CD14-positive monocyte (primary cell): ENCODE measurements at regions not wholly inside any gene's neighbourhood (a gene's known extent, or its start where the extent isn't known, plus 50 kb on each side); places are given as distances from the start of the nearest gene placed in this dataset.

Experiments used
- DNase-seq, 3 donors: peaks; one replicate each; pipeline ENCODE4 v3.0.0-alpha.2; 2011 to 2022
- H2AFZ ChIP-seq: 2 replicates; pipeline ENCODE4 v1.6.0; 2012; ENCODE audit warnings: mild to moderate bottlenecking, low read depth, low read length, inconsistent platforms; ENCODE audit not compliant: insufficient read depth, poor library complexity, severe bottlenecking
- H3K27ac ChIP-seq, 2 donors: 1 replicate in 1 of 2; 2 replicates in 1 of 2; pipeline ENCODE4 v1.5.1; 2012 to 2013; ENCODE audit warnings: low read length in 2 of 2, control low read depth in 1 of 2, inconsistent platforms in 1 of 2, low read depth in 1 of 2, mild to moderate bottlenecking in 1 of 2
- H3K27me3 ChIP-seq, 2 donors: one replicate each; pipeline versions ENCODE4 v1.6.0 to v1.6.1; 2011 to 2013; ENCODE audit warnings: low read length in 2 of 2; ENCODE audit not compliant: control insufficient read depth in 2 of 2, insufficient read depth in 2 of 2
- H3K36me3 ChIP-seq, 2 donors: replicated peaks in 1 of 2; 1 replicate in 1 of 2; 2 replicates in 1 of 2; pipeline versions ENCODE4 v1.5.1 to v1.6.1; 2012 to 2013; ENCODE audit warnings: low read length in 2 of 2, control low read depth in 1 of 2, inconsistent platforms in 1 of 2, mild to moderate bottlenecking in 1 of 2; ENCODE audit not compliant: insufficient read depth in 2 of 2, control insufficient read depth in 1 of 2
- H3K4me1 ChIP-seq, 2 donors: 1 replicate in 1 of 2; 2 replicates in 1 of 2; pipeline versions ENCODE4 v1.5.1 to v1.6.1; 2012 to 2013; ENCODE audit warnings: low read length in 2 of 2, control low read depth in 1 of 2, inconsistent platforms in 1 of 2, mild to moderate bottlenecking in 1 of 2, moderate library complexity in 1 of 2; ENCODE audit not compliant: insufficient read depth in 2 of 2, control insufficient read depth in 1 of 2
- H3K4me2 ChIP-seq: replicated peaks from 2 replicates; pipeline ENCODE3; 2012; ENCODE audit warnings: low read length, moderate library complexity, mild to moderate bottlenecking; ENCODE audit not compliant: poor library complexity, severe bottlenecking; ENCODE audit errors: extremely low read depth
- H3K4me3 ChIP-seq, 3 experiments: fragments of 200-600 bp in 1 of 3; sonication (generic) in 1 of 3; replicated peaks in 1 of 3; 1 replicate in 2 of 3; 2 replicates in 1 of 3; pipeline ENCODE4 v1.5.1; 2011 to 2013; ENCODE audit warnings: low read length in 3 of 3, mild to moderate bottlenecking in 3 of 3, control low read depth in 2 of 3, low read depth in 2 of 3, inconsistent platforms in 1 of 3, moderate library complexity in 1 of 3
- H3K79me2 ChIP-seq: 2 replicates; pipeline ENCODE4 v1.6.0; 2012; ENCODE audit warnings: mild to moderate bottlenecking, control low read depth, inconsistent platforms, low read length, moderate library complexity; ENCODE audit not compliant: insufficient read depth
- H3K9ac ChIP-seq: 2 replicates; pipeline ENCODE4 v1.6.0; 2017; ENCODE audit warnings: low read length, mild to moderate bottlenecking; ENCODE audit not compliant: insufficient read depth, poor library complexity, severe bottlenecking
- H3K9me3 ChIP-seq, 2 donors: replicated peaks in 1 of 2; 1 replicate in 1 of 2; 2 replicates in 1 of 2; pipeline versions ENCODE4 v1.5.1 to v1.6.1; 2012 to 2013; ENCODE audit warnings: low read length in 2 of 2, control low read depth in 1 of 2; ENCODE audit not compliant: control insufficient read depth in 1 of 2, insufficient read depth in 1 of 2
- H4K20me1 ChIP-seq: 2 replicates; pipeline ENCODE4 v1.6.0; 2012; ENCODE audit warnings: mild to moderate bottlenecking, low read length, control low read depth, moderate library complexity; ENCODE audit not compliant: insufficient read depth
- H3K27ac Mint-ChIP-seq, 7 donors: one replicate each; pipeline ENCODE4 v1.8.0; 2020; ENCODE audit warnings: mild to moderate bottlenecking in 7 of 7, mixed read lengths in 7 of 7, moderate library complexity in 6 of 7, inconsistent platforms in 2 of 7
- H3K27me3 Mint-ChIP-seq, 3 donors: one replicate each; pipeline ENCODE4 v1.8.0; 2021 to 2022; ENCODE audit warnings: low read depth in 3 of 3, mild to moderate bottlenecking in 3 of 3, mixed read lengths in 3 of 3, moderate library complexity in 3 of 3, inconsistent platforms in 1 of 3
- H3K36me3 Mint-ChIP-seq, 2 donors: one replicate each; pipeline ENCODE4 v1.8.0; 2020; ENCODE audit warnings: mixed read lengths in 2 of 2, inconsistent platforms in 1 of 2, mild to moderate bottlenecking in 1 of 2
- H3K4me1 Mint-ChIP-seq: one replicate; pipeline ENCODE4 v1.8.0; 2020; ENCODE audit warnings: mild to moderate bottlenecking, mixed read lengths
- H3K4me3 Mint-ChIP-seq, 2 donors: one replicate each; pipeline ENCODE4 v1.8.0; 2020; ENCODE audit warnings: mild to moderate bottlenecking in 2 of 2, mixed read lengths in 2 of 2, moderate library complexity in 1 of 2
- H3K9me3 Mint-ChIP-seq, 7 donors: one replicate each; pipeline ENCODE4 v1.8.0; 2020 to 2022; ENCODE audit warnings: mixed read lengths in 7 of 7, mild to moderate bottlenecking in 6 of 7, moderate library complexity in 6 of 7, inconsistent platforms in 2 of 7
- WGBS: methylation state at CpG from one replicate; pipeline ENCODE4 v1.1.5; 2013; ENCODE audit warnings: missing lambda C conversion rate; ENCODE audit not compliant: insufficient coverage; 5-methylcytosine and 5-hydroxymethylcytosine counted together
- intact Hi-C, 2 donors: fragments of 100-400 bp; cut with micrococcal nuclease; formaldehyde crosslinking; loops; one replicate each; pipeline versions ENCODE4 v1.15.0 to v1.15.1; 2023
- TF ChIP-seq, protein P1 (sequence below): fragments of 200-600 bp; IDR thresholded peaks from one replicate; pipeline ENCODE4 v1.8.0; 2022; ENCODE audit warnings: antibody characterized with exemption, mild to moderate bottlenecking

- no peaks in the 10 kb centered on the region for H3K36me3 Mint-ChIP-seq
Measured at GRCh38 chr9:135017899-135018298, 69.6 kb upstream of the OLFM1 start.

DNA sequence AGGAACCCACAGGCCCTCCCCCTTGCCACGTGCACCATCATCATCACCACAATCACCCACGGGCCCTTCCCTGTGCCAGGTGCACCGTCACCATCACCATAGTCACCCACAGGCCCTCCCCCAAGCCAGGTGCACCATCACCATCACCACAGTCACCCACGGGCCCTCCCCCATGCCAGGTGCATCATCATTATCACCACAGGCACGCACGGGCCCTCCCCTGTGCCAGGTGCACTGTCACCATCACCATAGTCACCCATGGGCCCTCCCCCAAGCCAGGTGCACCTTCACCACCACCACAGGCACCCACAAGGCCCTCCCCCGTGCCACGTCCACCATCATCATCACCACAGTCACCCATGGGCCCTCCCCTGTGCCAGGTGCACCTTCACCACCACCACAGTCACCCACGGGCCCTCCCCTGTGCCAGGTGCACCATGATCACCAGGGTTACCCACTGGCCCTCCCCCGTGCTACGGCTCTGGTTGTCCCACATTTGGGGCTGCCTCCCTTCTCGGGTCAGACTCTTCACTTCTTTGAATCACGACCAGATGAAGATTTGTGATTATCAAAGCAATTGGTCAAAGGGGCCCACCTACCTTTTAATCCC is 69.1 kb upstream of the OLFM1 start:
- H3K4me1 Mint-ChIP-seq, result no peaks in the 10 kb centered on the region
- no peak overlapping the region for H3K4me2 ChIP-seq

More at GRCh38 chr9:135017899-135018298, 69.6 kb upstream of the OLFM1 start:
- Histone ChIP-seq H3K36me3 (no peaks in the 10 kb centered on the region), H3K4me3 (no peak overlapping the region), H4K20me1 (no peaks in the 10 kb centered on the region), H3K4me2 (no peak overlapping the region), H3K79me2 (no peaks in the 10 kb centered on the region), H3K9me3 (no peaks in the 10 kb centered on the region), H3K27ac (no peak overlapping the region), H3K9ac (no peak overlapping the region), H3K27me3 (no peaks in the 10 kb centered on the region), H3K4me1 (no peaks in the 10 kb centered on the region), H2AFZ (no peak overlapping the region)
- TF ChIP-seq, protein P1, sequence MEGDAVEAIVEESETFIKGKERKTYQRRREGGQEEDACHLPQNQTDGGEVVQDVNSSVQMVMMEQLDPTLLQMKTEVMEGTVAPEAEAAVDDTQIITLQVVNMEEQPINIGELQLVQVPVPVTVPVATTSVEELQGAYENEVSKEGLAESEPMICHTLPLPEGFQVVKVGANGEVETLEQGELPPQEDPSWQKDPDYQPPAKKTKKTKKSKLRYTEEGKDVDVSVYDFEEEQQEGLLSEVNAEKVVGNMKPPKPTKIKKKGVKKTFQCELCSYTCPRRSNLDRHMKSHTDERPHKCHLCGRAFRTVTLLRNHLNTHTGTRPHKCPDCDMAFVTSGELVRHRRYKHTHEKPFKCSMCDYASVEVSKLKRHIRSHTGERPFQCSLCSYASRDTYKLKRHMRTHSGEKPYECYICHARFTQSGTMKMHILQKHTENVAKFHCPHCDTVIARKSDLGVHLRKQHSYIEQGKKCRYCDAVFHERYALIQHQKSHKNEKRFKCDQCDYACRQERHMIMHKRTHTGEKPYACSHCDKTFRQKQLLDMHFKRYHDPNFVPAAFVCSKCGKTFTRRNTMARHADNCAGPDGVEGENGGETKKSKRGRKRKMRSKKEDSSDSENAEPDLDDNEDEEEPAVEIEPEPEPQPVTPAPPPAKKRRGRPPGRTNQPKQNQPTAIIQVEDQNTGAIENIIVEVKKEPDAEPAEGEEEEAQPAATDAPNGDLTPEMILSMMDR, result no peak
- intact Hi-C loops, result no loop called here
- H3K27me3 Mint-ChIP-seq, result peaks cover 18 to 32% (median 18%) of the 10 kb centered on the region in 3 donors
- peak overlapping the region in 1 of 7 donors; percentile 54 for H3K27ac Mint-ChIP-seq
- DNase-seq, result no peak
- H3K4me1 Mint-ChIP-seq, result no peaks in the 10 kb centered on the region
- no peak overlapping the region for H3K4me3 Mint-ChIP-seq
- H3K9me3 Mint-ChIP-seq, result peaks cover 0 to 5% (median 0%) of the 10 kb centered on the region in 7 donors
- 75% methylated on average over 2 of the region's 4 CpGs for WGBS

More for the DNA sequence above, 69.1 kb upstream of the OLFM1 start:
- Mint-ChIP-seq H3K9me3 (peaks cover 0 to 5% (median 0%) of the 10 kb centered on the region in 7 donors), H3K36me3 (no peaks in the 10 kb centered on the region), H3K27me3 (peaks cover 16 to 32% (median 19%) of the 10 kb centered on the region in 3 donors), H3K4me3 (no peak overlapping the region), H3K27ac (peak overlapping the region in 1 of 7 donors; percentile 14)
- no peaks in the 10 kb centered on the region for H3K4me1 ChIP-seq
- TF ChIP-seq, protein P1, result no peak
- no peak overlapping the region for H3K9ac ChIP-seq
- H3K79me2 ChIP-seq, result no peaks in the 10 kb centered on the region
- H3K27ac ChIP-seq, result no peak overlapping the region
- H2AFZ ChIP-seq, result no peak overlapping the region
- H4K20me1 ChIP-seq, result no peaks in the 10 kb centered on the region
- no peaks in the 10 kb centered on the region for H3K27me3 ChIP-seq
- no peak for DNase-seq
- no peaks in the 10 kb centered on the region for H3K9me3 ChIP-seq
- intact Hi-C loops, result no loop called here
- H3K36me3 ChIP-seq, result no peaks in the 10 kb centered on the region
- 75% methylated on average over 13 of the region's 13 CpGs for WGBS
- no peak overlapping the region for H3K4me3 ChIP-seq
